Stimulated activated CD8-positive, alpha-beta memory T cell treated with anti-CD3 and anti-CD28 coated beads, Interleukin-7, amount 100 ng/mL, for 48 hours (primary cell): ENCODE measurements at regions not wholly inside any gene's neighbourhood (a gene's known extent, or its start where the extent isn't known, plus 50 kb on each side); places are given as distances from the start of the nearest gene placed in this dataset.

Experiments
- DNase-seq, 2 donors: peaks; one replicate each; pipeline ENCODE4 v3.0.0-alpha.2; 2020; ENCODE audit warnings: low read depth in 1 of 2; ENCODE audit errors: extremely low read depth in 1 of 2

- no peak for DNase-seq
Measured at GRCh38 chr3:159938714-159939113, 49.9 kb upstream of the IL12A start.
